ENCODE measurements at regions not wholly inside any gene's neighbourhood (a gene's known extent, or its start where the extent isn't known, plus 50 kb on each side); places are given as distances from the start of the nearest gene placed in this dataset.

DNA sequence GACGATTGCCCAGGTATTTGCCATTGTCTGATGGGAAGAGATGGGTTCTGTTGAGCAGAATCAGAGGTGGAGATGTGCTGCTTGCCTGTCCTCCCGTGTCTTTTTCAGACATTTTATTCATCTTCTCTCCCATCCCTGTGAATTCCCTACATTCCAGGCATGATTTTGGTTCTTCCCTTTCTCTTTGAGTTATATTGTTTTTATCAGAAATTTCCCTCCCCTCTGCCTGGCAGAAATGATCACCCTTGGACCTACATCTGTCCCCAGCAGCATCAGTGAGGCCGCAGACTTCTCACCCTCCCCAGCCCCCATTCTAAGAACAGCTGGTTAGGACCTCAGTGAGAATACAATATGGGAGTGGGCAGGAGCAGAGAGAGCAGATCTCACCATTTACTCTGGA lies 640.2 kb downstream of the CCDC171 start:
- TF ChIP-seq, protein P1, sequence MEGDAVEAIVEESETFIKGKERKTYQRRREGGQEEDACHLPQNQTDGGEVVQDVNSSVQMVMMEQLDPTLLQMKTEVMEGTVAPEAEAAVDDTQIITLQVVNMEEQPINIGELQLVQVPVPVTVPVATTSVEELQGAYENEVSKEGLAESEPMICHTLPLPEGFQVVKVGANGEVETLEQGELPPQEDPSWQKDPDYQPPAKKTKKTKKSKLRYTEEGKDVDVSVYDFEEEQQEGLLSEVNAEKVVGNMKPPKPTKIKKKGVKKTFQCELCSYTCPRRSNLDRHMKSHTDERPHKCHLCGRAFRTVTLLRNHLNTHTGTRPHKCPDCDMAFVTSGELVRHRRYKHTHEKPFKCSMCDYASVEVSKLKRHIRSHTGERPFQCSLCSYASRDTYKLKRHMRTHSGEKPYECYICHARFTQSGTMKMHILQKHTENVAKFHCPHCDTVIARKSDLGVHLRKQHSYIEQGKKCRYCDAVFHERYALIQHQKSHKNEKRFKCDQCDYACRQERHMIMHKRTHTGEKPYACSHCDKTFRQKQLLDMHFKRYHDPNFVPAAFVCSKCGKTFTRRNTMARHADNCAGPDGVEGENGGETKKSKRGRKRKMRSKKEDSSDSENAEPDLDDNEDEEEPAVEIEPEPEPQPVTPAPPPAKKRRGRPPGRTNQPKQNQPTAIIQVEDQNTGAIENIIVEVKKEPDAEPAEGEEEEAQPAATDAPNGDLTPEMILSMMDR (IDR thresholded peaks at IDR 0.05; ENCODE audit: insufficient read depth, low read length, poor library complexity, severe bottlenecking), result no peak
- DNase-seq (ENCODE audit: extremely low read depth, insufficient read length), result no peak
- Histone ChIP-seq H3K36me3 (ENCODE audit: control insufficient read depth, insufficient read depth, low read length) (no peaks in the 10 kb centered on the region), H3K4me3 (replicated peaks; ENCODE audit: low read depth, low read length) (no peak overlapping the region), H3K27me3 (replicated peaks; ENCODE audit: control insufficient read depth, insufficient read depth, low read length) (no peaks in the 10 kb centered on the region)

DNA sequence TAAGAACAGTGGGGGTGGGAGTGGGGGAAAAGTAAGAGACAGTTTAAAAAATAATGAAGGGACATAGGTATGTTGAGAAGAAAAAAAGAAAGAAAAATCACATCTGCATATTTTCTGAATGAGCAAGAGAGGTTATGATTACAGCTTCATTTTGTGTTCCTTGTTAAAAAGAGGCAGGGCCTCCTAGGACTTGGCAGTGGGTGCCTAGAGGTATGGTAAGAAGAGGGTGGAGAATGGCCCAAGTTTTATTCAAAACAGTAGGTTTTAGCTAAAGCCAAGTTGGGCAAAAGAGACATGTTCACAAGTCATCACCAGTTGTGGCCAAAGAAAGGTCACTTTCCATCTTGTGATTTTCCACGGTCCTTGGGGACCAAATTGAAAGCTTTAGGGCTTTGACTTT lies 643.4 kb downstream of the CCDC171 start:
- Histone ChIP-seq H3K4me3 (replicated peaks; ENCODE audit: low read depth, low read length) (no peak overlapping the region), H3K36me3 (ENCODE audit: control insufficient read depth, insufficient read depth, low read length) (no peaks in the 10 kb centered on the region), H3K27me3 (replicated peaks; ENCODE audit: control insufficient read depth, insufficient read depth, low read length) (no peaks in the 10 kb centered on the region)
- TF ChIP-seq, protein P1 (IDR thresholded peaks at IDR 0.05; ENCODE audit: insufficient read depth, low read length, poor library complexity, severe bottlenecking), result no peak
- no peak for DNase-seq (ENCODE audit: extremely low read depth, insufficient read length)

DNA sequence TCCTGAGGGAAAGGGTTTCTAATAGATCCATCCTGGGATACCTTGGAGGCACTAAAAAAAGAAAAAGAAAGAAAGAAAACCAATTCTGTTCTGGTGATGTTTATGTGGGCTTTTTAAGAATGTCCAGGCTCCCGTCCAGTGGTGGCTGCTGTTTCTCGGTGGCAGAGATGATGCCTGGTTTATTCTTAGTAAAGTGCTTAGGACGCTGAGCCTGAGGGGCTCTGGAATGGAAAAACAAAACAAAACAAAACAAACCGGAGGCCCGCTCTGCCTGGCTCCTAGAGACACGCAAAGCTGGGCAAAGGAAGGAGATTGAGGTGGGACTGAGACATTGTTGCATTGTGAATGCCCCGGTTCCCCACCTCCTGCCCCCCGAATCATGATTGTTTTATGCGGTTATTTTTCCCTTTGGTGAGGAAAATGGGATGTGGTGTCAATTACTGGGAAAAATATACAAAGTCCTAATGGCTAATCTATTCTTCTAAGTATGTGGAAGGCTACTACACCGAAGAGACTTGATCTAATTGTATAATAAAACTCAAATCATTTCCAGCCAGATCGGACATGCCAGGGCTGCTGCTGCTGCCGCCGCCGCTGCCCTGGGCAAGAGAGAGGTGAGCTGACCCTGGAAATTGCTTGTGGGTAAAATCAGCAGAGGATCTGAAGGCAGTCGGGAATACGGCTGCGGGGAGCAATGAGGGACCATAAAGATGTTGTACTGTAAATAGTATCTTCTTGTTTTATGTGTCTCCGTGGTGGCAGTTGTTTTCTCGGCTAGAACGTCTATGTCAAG lies 644.9 kb downstream of the CCDC171 start:
- TF ChIP-seq, protein P1 (IDR thresholded peaks at IDR 0.05; ENCODE audit: insufficient read depth, low read length, poor library complexity, severe bottlenecking), result no peak
- Histone ChIP-seq H3K4me3 (replicated peaks; ENCODE audit: low read depth, low read length) (no peak overlapping the region), H3K27me3 (replicated peaks; ENCODE audit: control insufficient read depth, insufficient read depth, low read length) (no peaks in the 10 kb centered on the region), H3K36me3 (ENCODE audit: control insufficient read depth, insufficient read depth, low read length) (no peaks in the 10 kb centered on the region)
- DNase-seq (ENCODE audit: extremely low read depth, insufficient read length), result no peak

DNA sequence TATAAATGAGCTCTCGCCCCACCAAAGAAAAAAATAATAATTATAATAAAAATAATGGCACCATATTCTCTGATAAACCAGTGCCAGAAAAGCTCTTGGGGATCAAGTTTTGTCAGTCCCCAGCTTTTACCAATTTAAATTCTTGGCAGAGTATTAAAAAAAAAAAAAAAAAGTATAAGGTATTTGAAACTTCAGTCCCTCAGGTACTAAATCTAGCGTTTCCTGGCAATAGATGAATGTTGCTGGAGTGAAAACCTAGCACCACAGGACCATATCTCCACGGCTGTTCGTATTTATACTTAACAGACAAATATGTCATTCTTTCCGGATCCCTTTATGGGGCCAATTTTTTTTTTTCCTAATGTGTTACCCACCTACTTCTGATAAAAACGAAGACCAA lies 646.2 kb downstream of the CCDC171 start:
- H3K4me3 ChIP-seq (replicated peaks; ENCODE audit: low read depth, low read length), result no peak overlapping the region
- H3K27me3 ChIP-seq (replicated peaks; ENCODE audit: control insufficient read depth, insufficient read depth, low read length), result no peaks in the 10 kb centered on the region
- TF ChIP-seq, protein P1 (IDR thresholded peaks at IDR 0.05; ENCODE audit: insufficient read depth, low read length, poor library complexity, severe bottlenecking), result no peak
- no peak for DNase-seq (ENCODE audit: extremely low read depth, insufficient read length)
- H3K36me3 ChIP-seq (ENCODE audit: control insufficient read depth, insufficient read depth, low read length), result no peaks in the 10 kb centered on the region

DNA sequence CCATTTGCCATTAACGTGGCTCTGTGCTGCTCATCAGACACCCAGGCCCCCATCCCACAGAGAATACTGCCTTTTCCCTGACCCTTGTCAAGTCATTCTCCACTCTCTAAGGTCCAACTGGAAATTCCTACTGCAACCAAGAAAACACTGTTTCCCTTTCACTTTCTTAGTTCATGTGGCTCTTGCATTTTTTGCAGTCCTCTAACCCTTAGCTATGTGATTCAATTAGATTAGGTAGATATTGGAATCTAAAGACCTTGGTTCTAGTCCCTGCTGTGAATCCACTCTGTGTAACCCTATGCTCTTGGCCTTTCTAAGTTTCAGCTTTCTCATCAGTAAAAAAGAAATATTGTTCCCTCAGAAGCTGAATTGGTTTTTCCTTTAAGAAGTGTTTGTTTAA lies 649.4 kb downstream of the CCDC171 start:
- no peaks in the 10 kb centered on the region for H3K36me3 ChIP-seq (ENCODE audit: control insufficient read depth, insufficient read depth, low read length)
- H3K4me3 ChIP-seq (replicated peaks; ENCODE audit: low read depth, low read length), result no peak overlapping the region
- TF ChIP-seq, protein P1 (IDR thresholded peaks at IDR 0.05; ENCODE audit: insufficient read depth, low read length, poor library complexity, severe bottlenecking), result no peak
- no peaks in the 10 kb centered on the region for H3K27me3 ChIP-seq (replicated peaks; ENCODE audit: control insufficient read depth, insufficient read depth, low read length)
- DNase-seq (ENCODE audit: extremely low read depth, insufficient read length), result no peak
